ENCODE measurements at regions not wholly inside any gene's neighbourhood (a gene's known extent, or its start where the extent isn't known, plus 50 kb on each side); places are given as distances from the start of the nearest gene placed in this dataset.

DNA sequence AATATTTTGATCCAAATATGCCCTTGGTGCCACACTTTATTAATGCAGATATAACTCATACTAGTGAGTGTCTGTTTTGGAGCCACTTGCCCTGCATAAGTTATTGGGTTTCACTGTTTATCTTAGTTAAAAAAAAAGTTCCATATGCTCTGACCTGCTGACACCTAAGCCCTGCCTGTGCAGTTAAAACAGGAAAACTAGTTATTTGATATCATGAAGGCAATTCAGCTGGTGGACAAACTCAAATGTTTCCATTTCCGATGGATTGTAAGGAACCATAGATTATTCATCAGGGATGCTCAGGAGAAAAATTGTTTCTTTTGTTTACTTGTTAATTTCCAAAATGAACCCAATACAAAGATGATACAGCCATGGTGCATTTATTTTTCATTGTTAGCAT lies 68.3 kb downstream of the NR2F2 start:
- no peaks in the 10 kb centered on the region for H3K36me3 ChIP-seq (replicated peaks in 1 of 2; ENCODE audit: control insufficient read depth in 2 of 2, insufficient read depth in 2 of 2, low read length in 2 of 2)
- peaks cover 0 to 13% (median 0%) of the 10 kb centered on the region in 3 experiments for H3K27me3 ChIP-seq (ENCODE audit: control insufficient read depth in 3 of 3, insufficient read depth in 3 of 3, low read depth in 1 of 3, low read length in 3 of 3)
- H3K4me3 ChIP-seq (ENCODE audit: low read length in 2 of 2), result no peak overlapping the region
- no peak overlapping the region for H2AK5ac ChIP-seq (ENCODE audit: low read depth, low read length)
- H3K4ac ChIP-seq (ENCODE audit: low read length), result no peak overlapping the region
- no peak overlapping the region for H3K18ac ChIP-seq (ENCODE audit: low read length)
- H3K14ac ChIP-seq (ENCODE audit: low read length), result no peak overlapping the region
- no peak for DNase-seq (ENCODE audit: low spot score)
- WGBS, 2 donors (ENCODE audit: extremely low coverage in 2 of 2, insufficient read length in 2 of 2, insufficient replicate concordance in 1 of 2), result no CpG with 5 or more reads among the region's 1 CpG
- no peak overlapping the region for H2BK15ac ChIP-seq (ENCODE audit: low read length)
- no peak overlapping the region for H2AFZ ChIP-seq (ENCODE audit: low read length)
- peaks cover 0 to 1% of the 10 kb centered on the region in 2 donors for H3K4me1 ChIP-seq (ENCODE audit: control insufficient read depth in 2 of 2, insufficient read depth in 1 of 2, low read depth in 1 of 2, low read length in 2 of 2)
- H3K9me3 ChIP-seq (replicated peaks in 1 of 2; ENCODE audit: control insufficient read depth in 2 of 2, insufficient read depth in 1 of 2, low read depth in 1 of 2, low read length in 2 of 2), result no peaks in the 10 kb centered on the region
- no peak overlapping the region for H3K27ac ChIP-seq (replicated peaks; ENCODE audit: low read length)
- no peak overlapping the region for H4K91ac ChIP-seq (ENCODE audit: low read depth, low read length, poor library complexity)
- H2BK12ac ChIP-seq (ENCODE audit: low read length), result no peak overlapping the region
- H4K8ac ChIP-seq (ENCODE audit: low read depth, low read length), result no peak overlapping the region
- H3K23ac ChIP-seq (ENCODE audit: low read depth, low read length, poor library complexity), result no peak overlapping the region
- no peak overlapping the region for H3K9ac ChIP-seq (ENCODE audit: low read depth, low read length, poor library complexity)
- no peak overlapping the region for H2BK120ac ChIP-seq (ENCODE audit: low read depth, low read length)
- H3K4me2 ChIP-seq (ENCODE audit: insufficient read depth, low read length, poor library complexity, severe bottlenecking), result no peak overlapping the region
- H2BK5ac ChIP-seq (ENCODE audit: low read length), result no peak overlapping the region
- no peaks in the 10 kb centered on the region for H3K79me1 ChIP-seq (ENCODE audit: low read depth, low read length)

DNA sequence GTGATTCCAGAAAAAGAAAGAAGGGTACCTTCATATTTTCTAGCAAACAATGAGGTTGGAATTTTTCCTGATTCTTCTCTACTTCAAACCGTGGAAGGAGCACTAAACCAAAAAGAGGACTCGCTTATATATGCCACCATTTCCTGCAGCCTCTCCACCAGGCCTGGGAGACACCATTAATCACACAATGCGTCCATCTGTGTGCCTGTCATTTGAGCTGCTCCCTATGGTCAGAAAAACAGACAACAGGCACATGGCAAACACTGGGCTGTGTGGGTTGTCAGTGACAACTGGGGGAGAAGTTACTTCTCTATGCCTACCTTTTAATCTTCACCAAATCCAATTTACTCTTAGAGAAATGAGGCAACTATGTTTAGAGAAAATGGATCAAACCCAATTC lies 71.9 kb downstream of the NR2F2 start:
- H3K4me2 ChIP-seq (ENCODE audit: insufficient read depth, low read length, poor library complexity, severe bottlenecking), result no peak overlapping the region
- H3K9ac ChIP-seq (ENCODE audit: low read depth, low read length, poor library complexity), result no peak overlapping the region
- no peak overlapping the region for H2AFZ ChIP-seq (ENCODE audit: low read length)
- H3K4ac ChIP-seq (ENCODE audit: low read length), result no peak overlapping the region
- H3K27me3 ChIP-seq (ENCODE audit: control insufficient read depth in 3 of 3, insufficient read depth in 3 of 3, low read depth in 1 of 3, low read length in 3 of 3), result peaks cover 0 to 44% (median 3%) of the 10 kb centered on the region in 3 experiments
- H2AK5ac ChIP-seq (ENCODE audit: low read depth, low read length), result no peak overlapping the region
- H3K4me1 ChIP-seq (ENCODE audit: control insufficient read depth in 2 of 2, insufficient read depth in 1 of 2, low read depth in 1 of 2, low read length in 2 of 2), result peaks cover 0 to 3% of the 10 kb centered on the region in 2 donors
- H3K36me3 ChIP-seq (replicated peaks in 1 of 2; ENCODE audit: control insufficient read depth in 2 of 2, insufficient read depth in 2 of 2, low read length in 2 of 2), result no peaks in the 10 kb centered on the region
- no peak overlapping the region for H3K18ac ChIP-seq (ENCODE audit: low read length)
- no CpG with 5 or more reads among the region's 3 CpGs for WGBS, 2 donors (ENCODE audit: extremely low coverage in 2 of 2, insufficient read length in 2 of 2, insufficient replicate concordance in 1 of 2)
- H4K91ac ChIP-seq (ENCODE audit: low read depth, low read length, poor library complexity), result no peak overlapping the region
- no peak overlapping the region for H2BK120ac ChIP-seq (ENCODE audit: low read depth, low read length)
- H3K27ac ChIP-seq (replicated peaks; ENCODE audit: low read length), result no peak overlapping the region
- no peak overlapping the region for H3K4me3 ChIP-seq (ENCODE audit: low read length in 2 of 2)
- no peak overlapping the region for H3K23ac ChIP-seq (ENCODE audit: low read depth, low read length, poor library complexity)
- no peak for DNase-seq (ENCODE audit: low spot score)
- no peak overlapping the region for H2BK15ac ChIP-seq (ENCODE audit: low read length)
- H2BK5ac ChIP-seq (ENCODE audit: low read length), result no peak overlapping the region
- no peak overlapping the region for H2BK12ac ChIP-seq (ENCODE audit: low read length)
- H3K79me1 ChIP-seq (ENCODE audit: low read depth, low read length), result no peaks in the 10 kb centered on the region
- no peaks in the 10 kb centered on the region for H3K9me3 ChIP-seq (replicated peaks in 1 of 2; ENCODE audit: control insufficient read depth in 2 of 2, insufficient read depth in 1 of 2, low read depth in 1 of 2, low read length in 2 of 2)
- no peak overlapping the region for H4K8ac ChIP-seq (ENCODE audit: low read depth, low read length)
- H3K14ac ChIP-seq (ENCODE audit: low read length), result no peak overlapping the region

- Histone ChIP-seq H3K4me1 (ENCODE audit: control insufficient read depth in 2 of 2, insufficient read depth in 1 of 2, low read depth in 1 of 2, low read length in 2 of 2) (peaks cover 0 to 3% of the 10 kb centered on the region in 2 donors), H4K8ac (ENCODE audit: low read depth, low read length) (no peak overlapping the region), H2BK5ac (ENCODE audit: low read length) (no peak overlapping the region), H3K14ac (ENCODE audit: low read length) (no peak overlapping the region), H3K4me2 (ENCODE audit: insufficient read depth, low read length, poor library complexity, severe bottlenecking) (no peak overlapping the region), H3K9me3 (replicated peaks in 1 of 2; ENCODE audit: control insufficient read depth in 2 of 2, insufficient read depth in 1 of 2, low read depth in 1 of 2, low read length in 2 of 2) (no peaks in the 10 kb centered on the region), H2AFZ (ENCODE audit: low read length) (no peak overlapping the region), H3K9ac (ENCODE audit: low read depth, low read length, poor library complexity) (no peak overlapping the region), H3K36me3 (replicated peaks in 1 of 2; ENCODE audit: control insufficient read depth in 2 of 2, insufficient read depth in 2 of 2, low read length in 2 of 2) (no peaks in the 10 kb centered on the region), H3K23ac (ENCODE audit: low read depth, low read length, poor library complexity) (no peak overlapping the region), H3K4me3 (ENCODE audit: low read length in 2 of 2) (no peak overlapping the region), H4K91ac (ENCODE audit: low read depth, low read length, poor library complexity) (no peak overlapping the region), H2BK120ac (ENCODE audit: low read depth, low read length) (no peak overlapping the region), H3K18ac (ENCODE audit: low read length) (no peak overlapping the region), H2BK12ac (ENCODE audit: low read length) (no peak overlapping the region), H3K27me3 (ENCODE audit: control insufficient read depth in 3 of 3, insufficient read depth in 3 of 3, low read depth in 1 of 3, low read length in 3 of 3) (peaks cover 3 to 51% (median 7%) of the 10 kb centered on the region in 3 experiments), H3K27ac (replicated peaks; ENCODE audit: low read length) (no peak overlapping the region), H3K79me1 (ENCODE audit: low read depth, low read length) (no peaks in the 10 kb centered on the region), H2AK5ac (ENCODE audit: low read depth, low read length) (no peak overlapping the region), H2BK15ac (ENCODE audit: low read length) (no peak overlapping the region), H3K4ac (ENCODE audit: low read length) (no peak overlapping the region)
- WGBS, 2 donors (ENCODE audit: extremely low coverage in 2 of 2, insufficient read length in 2 of 2, insufficient replicate concordance in 1 of 2), result no CpG with 5 or more reads among the region's 1 CpG
- no peak for DNase-seq (ENCODE audit: low spot score)
Observed at GRCh38 chr15:96403071-96403470, 72.6 kb downstream of the NR2F2 start.

DNA sequence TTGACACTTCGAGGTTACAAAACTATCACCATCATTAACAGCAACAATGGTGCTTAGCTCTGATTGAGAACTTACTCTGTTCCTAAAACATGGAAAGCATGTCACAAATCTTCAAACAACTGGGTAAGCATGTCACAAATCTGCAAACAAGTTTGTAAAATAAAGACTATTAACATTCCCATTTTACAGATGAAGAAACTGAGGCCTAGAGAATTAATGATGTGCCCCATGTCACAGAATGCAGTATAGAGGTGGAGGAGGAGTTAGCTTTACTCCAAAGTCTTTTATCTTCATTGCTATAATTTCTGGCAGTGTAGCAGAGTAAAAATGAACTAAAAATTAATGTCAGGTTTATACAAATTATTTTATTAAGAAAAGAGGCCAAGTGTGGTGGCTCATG lies 73.4 kb downstream of the NR2F2 start:
- H4K8ac ChIP-seq (ENCODE audit: low read depth, low read length), result no peak overlapping the region
- no peak overlapping the region for H3K4me2 ChIP-seq (ENCODE audit: insufficient read depth, low read length, poor library complexity, severe bottlenecking)
- H2AK5ac ChIP-seq (ENCODE audit: low read depth, low read length), result no peak overlapping the region
- no peak overlapping the region for H3K4ac ChIP-seq (ENCODE audit: low read length)
- H3K79me1 ChIP-seq (ENCODE audit: low read depth, low read length), result no peaks in the 10 kb centered on the region
- H3K9ac ChIP-seq (ENCODE audit: low read depth, low read length, poor library complexity), result no peak overlapping the region
- no peak overlapping the region for H3K27ac ChIP-seq (replicated peaks; ENCODE audit: low read length)
- no CpG with 5 or more reads among the region's 1 CpG for WGBS, 2 donors (ENCODE audit: extremely low coverage in 2 of 2, insufficient read length in 2 of 2, insufficient replicate concordance in 1 of 2)
- no peak overlapping the region for H3K18ac ChIP-seq (ENCODE audit: low read length)
- no peak overlapping the region for H4K91ac ChIP-seq (ENCODE audit: low read depth, low read length, poor library complexity)
- H2BK120ac ChIP-seq (ENCODE audit: low read depth, low read length), result no peak overlapping the region
- no peak overlapping the region for H3K14ac ChIP-seq (ENCODE audit: low read length)
- no peak overlapping the region for H2AFZ ChIP-seq (ENCODE audit: low read length)
- H3K27me3 ChIP-seq (ENCODE audit: control insufficient read depth in 3 of 3, insufficient read depth in 3 of 3, low read depth in 1 of 3, low read length in 3 of 3), result peaks cover 9 to 60% (median 16%) of the 10 kb centered on the region in 3 experiments
- no peak overlapping the region for H2BK12ac ChIP-seq (ENCODE audit: low read length)
- H3K23ac ChIP-seq (ENCODE audit: low read depth, low read length, poor library complexity), result no peak overlapping the region
- H2BK15ac ChIP-seq (ENCODE audit: low read length), result no peak overlapping the region
- H3K36me3 ChIP-seq (replicated peaks in 1 of 2; ENCODE audit: control insufficient read depth in 2 of 2, insufficient read depth in 2 of 2, low read length in 2 of 2), result no peaks in the 10 kb centered on the region
- H3K9me3 ChIP-seq (replicated peaks in 1 of 2; ENCODE audit: control insufficient read depth in 2 of 2, insufficient read depth in 1 of 2, low read depth in 1 of 2, low read length in 2 of 2), result peaks cover 0 to 4% of the 10 kb centered on the region in 2 donors
- no peak overlapping the region for H2BK5ac ChIP-seq (ENCODE audit: low read length)
- DNase-seq (ENCODE audit: low spot score), result no peak
- H3K4me3 ChIP-seq (ENCODE audit: low read length in 2 of 2), result no peak overlapping the region
- H3K4me1 ChIP-seq (ENCODE audit: control insufficient read depth in 2 of 2, insufficient read depth in 1 of 2, low read depth in 1 of 2, low read length in 2 of 2), result peaks cover under 1 to 5% of the 10 kb centered on the region in 2 donors
